ENCODE measurements at regions not wholly inside any gene's neighbourhood (a gene's known extent, or its start where the extent isn't known, plus 50 kb on each side); places are given as distances from the start of the nearest gene placed in this dataset.

GRCh38 chr15:62431817-62432216, 266.7 kb upstream of the C2CD4B start:
- TF ChIP-seq REST (IDR thresholded peaks at IDR 0.05; ENCODE audit: insufficient replicate concordance, low read depth) (no peak), CTCF (IDR thresholded peaks at IDR 0.05; ENCODE audit: insufficient read depth, low read length) (no peak), POLR2AphosphoS5 (IDR thresholded peaks at IDR 0.05; ENCODE audit: low read depth) (no peak), GABPA (IDR thresholded peaks at IDR 0.05; ENCODE audit: low read depth) (no peak)
